ENCODE measurements at regions not wholly inside any gene's neighbourhood (a gene's known extent, or its start where the extent isn't known, plus 50 kb on each side); places are given as distances from the start of the nearest gene placed in this dataset.

GRCh38 chr15:46753946-46754345 lies 963.4 kb upstream of the SEMA6D start:
- Histone ChIP-seq H3K79me1 (replicated peaks; ENCODE audit: low read length, poor library complexity, severe bottlenecking) (no peaks in the 10 kb centered on the region), H4K8ac (ENCODE audit: low read length) (no peak overlapping the region), H3K4me2 (ENCODE audit: low read length, poor library complexity, severe bottlenecking) (no peak overlapping the region), H3K18ac (ENCODE audit: low read depth in 1 of 2, low read length in 2 of 2) (no peak overlapping the region), H3K4me3 (ENCODE audit: insufficient read depth in 1 of 2, low read depth in 1 of 2, low read length in 2 of 2) (no peak overlapping the region), H3K27ac (ENCODE audit: low read length, poor library complexity, severe bottlenecking) (no peak overlapping the region), H3K9ac (ENCODE audit: low read length) (no peak overlapping the region), H3K14ac (ENCODE audit: low read length in 2 of 2) (no peak overlapping the region), H3K27me3 (ENCODE audit: control insufficient read depth in 1 of 2, insufficient read depth in 1 of 2, low read length in 2 of 2) (no peaks in the 10 kb centered on the region), H2BK12ac (ENCODE audit: low read length in 2 of 2) (no peak overlapping the region), H2BK5ac (ENCODE audit: low read depth, low read length, poor library complexity, severe bottlenecking) (no peak overlapping the region), H3K9me3 (ENCODE audit: control insufficient read depth, low read length) (peaks cover 8% of the 10 kb centered on the region), H2AK5ac (ENCODE audit: low read length, severe bottlenecking) (no peak overlapping the region), H2AFZ (ENCODE audit: low read depth, low read length) (no peak overlapping the region), H2BK120ac (ENCODE audit: low read depth, low read length) (no peak overlapping the region), H4K91ac (ENCODE audit: low read length) (no peak overlapping the region), H3K36me3 (ENCODE audit: control insufficient read depth in 1 of 2, insufficient read depth in 2 of 2, low read depth in 1 of 2, low read length in 2 of 2) (no peaks in the 10 kb centered on the region), H3K23ac (ENCODE audit: low read length in 2 of 2) (no peak overlapping the region), H3K4ac (ENCODE audit: low read depth in 1 of 2, low read length in 2 of 2) (no peak overlapping the region), H3K4me1 (ENCODE audit: control insufficient read depth, insufficient read depth, low read depth, low read length) (no peaks in the 10 kb centered on the region), H2BK15ac (ENCODE audit: low read depth, poor library complexity, severe bottlenecking) (no peak overlapping the region)
- no peak for DNase-seq
- 91% methylated on average over 4 of the region's 4 CpGs for WGBS

GRCh38 chr15:46763091-46763490 lies 954.2 kb upstream of the SEMA6D start:
- Histone ChIP-seq H4K91ac (ENCODE audit: low read length) (no peak overlapping the region), H3K4me1 (ENCODE audit: control insufficient read depth, insufficient read depth, low read depth, low read length) (no peaks in the 10 kb centered on the region), H3K18ac (ENCODE audit: low read depth in 1 of 2, low read length in 2 of 2) (no peak overlapping the region), H3K4me2 (ENCODE audit: low read length, poor library complexity, severe bottlenecking) (no peak overlapping the region), H3K4ac (ENCODE audit: low read depth in 1 of 2, low read length in 2 of 2) (no peak overlapping the region), H2AFZ (ENCODE audit: low read depth, low read length) (no peak overlapping the region), H2AK5ac (ENCODE audit: low read length, severe bottlenecking) (no peak overlapping the region), H3K4me3 (ENCODE audit: insufficient read depth in 1 of 2, low read depth in 1 of 2, low read length in 2 of 2) (no peak overlapping the region), H3K27ac (ENCODE audit: low read length, poor library complexity, severe bottlenecking) (no peak overlapping the region), H2BK12ac (ENCODE audit: low read length in 2 of 2) (no peak overlapping the region), H3K79me1 (replicated peaks; ENCODE audit: low read length, poor library complexity, severe bottlenecking) (no peaks in the 10 kb centered on the region), H3K9me3 (ENCODE audit: control insufficient read depth, low read length) (peaks cover 6% of the 10 kb centered on the region), H2BK15ac (ENCODE audit: low read depth, poor library complexity, severe bottlenecking) (no peak overlapping the region), H2BK5ac (ENCODE audit: low read depth, low read length, poor library complexity, severe bottlenecking) (no peak overlapping the region), H2BK120ac (ENCODE audit: low read depth, low read length) (no peak overlapping the region), H3K14ac (ENCODE audit: low read length in 2 of 2) (no peak overlapping the region), H4K8ac (ENCODE audit: low read length) (no peak overlapping the region), H3K23ac (ENCODE audit: low read length in 2 of 2) (no peak overlapping the region), H3K36me3 (ENCODE audit: control insufficient read depth in 1 of 2, insufficient read depth in 2 of 2, low read depth in 1 of 2, low read length in 2 of 2) (no peaks in the 10 kb centered on the region), H3K27me3 (ENCODE audit: control insufficient read depth in 1 of 2, insufficient read depth in 1 of 2, low read length in 2 of 2) (no peaks in the 10 kb centered on the region), H3K9ac (ENCODE audit: low read length) (no peak overlapping the region)
- DNase-seq: no peak
- WGBS: 75% methylated on average over 1 of the region's 1 CpG

DNA sequence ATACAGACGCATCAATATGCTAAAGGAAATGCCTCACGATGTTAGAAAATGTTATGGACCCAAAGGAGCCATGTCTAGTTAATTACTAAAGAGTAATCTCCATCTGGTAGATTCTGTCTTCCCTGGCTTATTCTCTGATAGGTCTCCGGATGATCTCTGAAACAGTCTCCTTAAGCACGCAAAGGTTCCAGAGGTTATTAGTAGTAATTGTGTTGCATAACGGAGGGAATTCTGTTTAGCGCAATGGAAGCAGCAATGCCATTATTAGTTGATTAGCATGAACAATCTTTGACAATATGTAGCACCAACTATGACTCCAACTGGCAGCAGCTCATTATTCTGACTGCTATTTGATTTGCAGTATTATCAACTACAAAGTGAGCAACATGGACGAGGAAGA lies 952.5 kb upstream of the SEMA6D start:
- no peaks in the 10 kb centered on the region for H3K36me3 ChIP-seq (ENCODE audit: control insufficient read depth in 1 of 2, insufficient read depth in 2 of 2, low read depth in 1 of 2, low read length in 2 of 2)
- DNase-seq: no peak
- no peak overlapping the region for H3K4me3 ChIP-seq (ENCODE audit: insufficient read depth in 1 of 2, low read depth in 1 of 2, low read length in 2 of 2)
- H2BK5ac ChIP-seq (ENCODE audit: low read depth, low read length, poor library complexity, severe bottlenecking): no peak overlapping the region
- H4K8ac ChIP-seq (ENCODE audit: low read length): no peak overlapping the region
- no peaks in the 10 kb centered on the region for H3K4me1 ChIP-seq (ENCODE audit: control insufficient read depth, insufficient read depth, low read depth, low read length)
- H2BK12ac ChIP-seq (ENCODE audit: low read length in 2 of 2): no peak overlapping the region
- H2AK5ac ChIP-seq (ENCODE audit: low read length, severe bottlenecking): no peak overlapping the region
- no peak overlapping the region for H2BK15ac ChIP-seq (ENCODE audit: low read depth, poor library complexity, severe bottlenecking)
- H2AFZ ChIP-seq (ENCODE audit: low read depth, low read length): no peak overlapping the region
- H3K23ac ChIP-seq (ENCODE audit: low read length in 2 of 2): no peak overlapping the region
- peaks cover 16% of the 10 kb centered on the region for H3K9me3 ChIP-seq (ENCODE audit: control insufficient read depth, low read length)
- no peak overlapping the region for H4K91ac ChIP-seq (ENCODE audit: low read length)
- no peak overlapping the region for H3K4me2 ChIP-seq (ENCODE audit: low read length, poor library complexity, severe bottlenecking)
- H3K18ac ChIP-seq (ENCODE audit: low read depth in 1 of 2, low read length in 2 of 2): no peak overlapping the region
- H3K9ac ChIP-seq (ENCODE audit: low read length): no peak overlapping the region
- no peaks in the 10 kb centered on the region for H3K27me3 ChIP-seq (ENCODE audit: control insufficient read depth in 1 of 2, insufficient read depth in 1 of 2, low read length in 2 of 2)
- no peak overlapping the region for H3K27ac ChIP-seq (ENCODE audit: low read length, poor library complexity, severe bottlenecking)
- no peak overlapping the region for H2BK120ac ChIP-seq (ENCODE audit: low read depth, low read length)
- H3K4ac ChIP-seq (ENCODE audit: low read depth in 1 of 2, low read length in 2 of 2): no peak overlapping the region
- no peaks in the 10 kb centered on the region for H3K79me1 ChIP-seq (replicated peaks; ENCODE audit: low read length, poor library complexity, severe bottlenecking)
- 92% methylated on average over 6 of the region's 7 CpGs for WGBS
- H3K14ac ChIP-seq (ENCODE audit: low read length in 2 of 2): no peak overlapping the region

GRCh38 chr15:46766021-46766420 lies 951.3 kb upstream of the SEMA6D start:
- H3K27me3 ChIP-seq (ENCODE audit: control insufficient read depth in 1 of 2, insufficient read depth in 1 of 2, low read length in 2 of 2): no peaks in the 10 kb centered on the region
- H3K18ac ChIP-seq (ENCODE audit: low read depth in 1 of 2, low read length in 2 of 2): no peak overlapping the region
- H3K14ac ChIP-seq (ENCODE audit: low read length in 2 of 2): no peak overlapping the region
- H3K9ac ChIP-seq (ENCODE audit: low read length): no peak overlapping the region
- H2BK120ac ChIP-seq (ENCODE audit: low read depth, low read length): no peak overlapping the region
- H4K91ac ChIP-seq (ENCODE audit: low read length): no peak overlapping the region
- no peak overlapping the region for H4K8ac ChIP-seq (ENCODE audit: low read length)
- no peak overlapping the region for H3K4ac ChIP-seq (ENCODE audit: low read depth in 1 of 2, low read length in 2 of 2)
- no peak overlapping the region for H2BK15ac ChIP-seq (ENCODE audit: low read depth, poor library complexity, severe bottlenecking)
- no peak overlapping the region for H2BK12ac ChIP-seq (ENCODE audit: low read length in 2 of 2)
- H3K4me3 ChIP-seq (ENCODE audit: insufficient read depth in 1 of 2, low read depth in 1 of 2, low read length in 2 of 2): no peak overlapping the region
- no peak overlapping the region for H3K27ac ChIP-seq (ENCODE audit: low read length, poor library complexity, severe bottlenecking)
- H2BK5ac ChIP-seq (ENCODE audit: low read depth, low read length, poor library complexity, severe bottlenecking): no peak overlapping the region
- no peak overlapping the region for H2AFZ ChIP-seq (ENCODE audit: low read depth, low read length)
- H3K23ac ChIP-seq (ENCODE audit: low read length in 2 of 2): no peak overlapping the region
- DNase-seq: no peak
- H3K79me1 ChIP-seq (replicated peaks; ENCODE audit: low read length, poor library complexity, severe bottlenecking): no peaks in the 10 kb centered on the region
- peaks cover 20% of the 10 kb centered on the region for H3K9me3 ChIP-seq (ENCODE audit: control insufficient read depth, low read length)
- no peaks in the 10 kb centered on the region for H3K4me1 ChIP-seq (ENCODE audit: control insufficient read depth, insufficient read depth, low read depth, low read length)
- no peak overlapping the region for H3K4me2 ChIP-seq (ENCODE audit: low read length, poor library complexity, severe bottlenecking)
- no peaks in the 10 kb centered on the region for H3K36me3 ChIP-seq (ENCODE audit: control insufficient read depth in 1 of 2, insufficient read depth in 2 of 2, low read depth in 1 of 2, low read length in 2 of 2)
- whole genome bisulfite sequencing: 19% methylated on average over 2 of the region's 2 CpGs
- no peak overlapping the region for H2AK5ac ChIP-seq (ENCODE audit: low read length, severe bottlenecking)
